Right lobe of liver (tissue), 4 donors: ENCODE measurements at regions not wholly inside any gene's neighbourhood (a gene's known extent, or its start where the extent isn't known, plus 50 kb on each side); places are given as distances from the start of the nearest gene placed in this dataset.

ENCODE experiments used
- POLR2A ChIP-seq: fragments of 450-650 bp; IDR thresholded peaks from one replicate; pipeline ENCODE4 v1.6.1; 2017; ENCODE audit warnings: antibody characterized with exemption, mild to moderate bottlenecking
- TF ChIP-seq, protein P1 (sequence below), 4 donors: fragments of 200-600 bp in 3 of 4; fragments of 450-650 bp in 1 of 4; IDR thresholded peaks; one replicate each; pipeline versions ENCODE4 v1.5.1 to v1.8.0; 2016 to 2022; ENCODE audit warnings: antibody characterized with exemption in 4 of 4, mild to moderate bottlenecking in 2 of 4
- donor health status: DM: no; HTN: no; CAD: no.
- donor health status: DM: no; HTN: no; CAD: no.
- donor health status: DM: no; HTN: yes; CAD: no.

DNA sequence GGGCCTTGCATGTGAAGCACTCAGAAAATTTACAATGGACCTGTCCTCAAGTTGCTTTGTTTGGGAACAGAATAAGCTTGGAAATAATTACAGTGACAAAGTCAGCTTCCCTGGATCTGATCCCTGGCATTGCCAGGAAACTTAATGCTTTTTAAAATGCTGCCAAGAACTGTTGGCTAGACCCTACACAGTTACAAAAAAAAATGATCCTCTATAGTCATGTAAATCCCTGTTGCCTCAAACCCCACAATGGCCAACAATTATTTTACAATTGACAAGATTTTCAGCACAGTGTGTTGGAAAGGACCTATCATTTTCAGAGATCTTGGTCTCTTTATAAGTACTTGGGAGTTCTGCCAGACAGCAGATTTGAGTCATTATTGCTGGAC lies 470.4 kb upstream of the ACVR2A start:
- TF ChIP-seq, protein P1, sequence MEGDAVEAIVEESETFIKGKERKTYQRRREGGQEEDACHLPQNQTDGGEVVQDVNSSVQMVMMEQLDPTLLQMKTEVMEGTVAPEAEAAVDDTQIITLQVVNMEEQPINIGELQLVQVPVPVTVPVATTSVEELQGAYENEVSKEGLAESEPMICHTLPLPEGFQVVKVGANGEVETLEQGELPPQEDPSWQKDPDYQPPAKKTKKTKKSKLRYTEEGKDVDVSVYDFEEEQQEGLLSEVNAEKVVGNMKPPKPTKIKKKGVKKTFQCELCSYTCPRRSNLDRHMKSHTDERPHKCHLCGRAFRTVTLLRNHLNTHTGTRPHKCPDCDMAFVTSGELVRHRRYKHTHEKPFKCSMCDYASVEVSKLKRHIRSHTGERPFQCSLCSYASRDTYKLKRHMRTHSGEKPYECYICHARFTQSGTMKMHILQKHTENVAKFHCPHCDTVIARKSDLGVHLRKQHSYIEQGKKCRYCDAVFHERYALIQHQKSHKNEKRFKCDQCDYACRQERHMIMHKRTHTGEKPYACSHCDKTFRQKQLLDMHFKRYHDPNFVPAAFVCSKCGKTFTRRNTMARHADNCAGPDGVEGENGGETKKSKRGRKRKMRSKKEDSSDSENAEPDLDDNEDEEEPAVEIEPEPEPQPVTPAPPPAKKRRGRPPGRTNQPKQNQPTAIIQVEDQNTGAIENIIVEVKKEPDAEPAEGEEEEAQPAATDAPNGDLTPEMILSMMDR (IDR thresholded peaks at IDR 0.05), result no peak
- no peak for TF ChIP-seq POLR2A
